B cell (primary cell): ENCODE measurements at regions not wholly inside any gene's neighbourhood (a gene's known extent, or its start where the extent isn't known, plus 50 kb on each side); places are given as distances from the start of the nearest gene placed in this dataset.

Experiments used
- ATAC-seq: fragments of 200-7000 bp; cut with Tn5 transposase; one replicate; pipeline ENCODE4 v1.10.0; 2021; ENCODE audit warnings: low read depth, mild to moderate bottlenecking, moderate number of reproducible peaks, moderate library complexity
- CTCF ChIA-PET: fragments of 350-600 bp; sonication (Branson Sonifier 250); formaldehyde crosslinking; loops from one replicate; lab custom pipeline; 2021; ENCODE audit warnings: antibody characterized with exemption, inconsistent platforms; lab: Charles Lee
- POLR2A ChIA-PET: fragments of 350-600 bp; sonication (Branson Sonifier 250); formaldehyde crosslinking; loops from one replicate; lab custom pipeline; 2021; ENCODE audit warnings: antibody characterized with exemption; lab: Charles Lee
- DNase-seq: peaks from one replicate; pipeline ENCODE4 v3.0.0; 2013
- H2AFZ ChIP-seq: 2 replicates; pipeline ENCODE4 v1.6.1; 2012; ENCODE audit warnings: mild to moderate bottlenecking, low read depth, low read length; ENCODE audit not compliant: insufficient read depth, poor library complexity, severe bottlenecking
- H3K27ac ChIP-seq, 2 donors: 1 replicate in 1 of 2; 2 replicates in 1 of 2; pipeline ENCODE4 v1.5.1; 2012 to 2013; ENCODE audit warnings: low read length in 2 of 2, mild to moderate bottlenecking in 2 of 2, moderate library complexity in 1 of 2
- H3K27me3 ChIP-seq, 4 experiments: fragments of 200-600 bp in 1 of 4; sonication (generic) in 1 of 4; replicated peaks in 1 of 4; 1 replicate in 2 of 4; 2 replicates in 2 of 4; pipeline versions ENCODE4 v1.6.1 to v1.7.0; 2013 to 2016; ENCODE audit warnings: low read length in 3 of 4, mild to moderate bottlenecking in 2 of 4, mixed read lengths in 1 of 4, moderate library complexity in 1 of 4; ENCODE audit not compliant: insufficient read depth in 4 of 4, control insufficient read depth in 3 of 4; ENCODE audit errors: control extremely low read depth in 1 of 4
- H3K36me3 ChIP-seq, 2 experiments: replicated peaks in 1 of 2; 1 replicate in 1 of 2; 2 replicates in 1 of 2; pipeline versions ENCODE4 v1.6.1 to v1.7.1; 2013; ENCODE audit warnings: low read length in 1 of 2; ENCODE audit not compliant: insufficient read depth in 2 of 2, control insufficient read depth in 1 of 2; ENCODE audit errors: control extremely low read depth in 1 of 2, extremely low read depth in 1 of 2
- H3K4me1 ChIP-seq, 2 donors: fragments of 200-600 bp in 1 of 2; sonication (generic) in 1 of 2; 1 replicate in 1 of 2; 2 replicates in 1 of 2; pipeline versions ENCODE4 v1.5.1 to v1.6.1; 2013 to 2017; ENCODE audit warnings: low read length in 2 of 2; ENCODE audit not compliant: control insufficient read depth in 2 of 2, insufficient read depth in 2 of 2
- H3K4me2 ChIP-seq: replicated peaks from 2 replicates; pipeline ENCODE3; 2012; ENCODE audit warnings: mild to moderate bottlenecking, low read depth, low read length; ENCODE audit not compliant: poor library complexity, severe bottlenecking
- H3K4me3 ChIP-seq, 5 experiments: fragments of 200-600 bp in 1 of 5; sonication (generic) in 1 of 5; 1 replicate in 3 of 5; 2 replicates in 2 of 5; pipeline versions ENCODE4 v1.5.1 to v1.7.0; 2011 to 2016; ENCODE audit warnings: low read length in 4 of 5, mild to moderate bottlenecking in 4 of 5, low read depth in 2 of 5, control low read depth in 1 of 5, moderate library complexity in 1 of 5; ENCODE audit not compliant: insufficient read depth in 1 of 5; ENCODE audit errors: control extremely low read depth in 1 of 5, extremely low read depth in 1 of 5
- H3K79me2 ChIP-seq: fragments of 200-600 bp; sonication (generic); one replicate; pipeline ENCODE4 v1.6.0; 2016; ENCODE audit warnings: low read length; ENCODE audit not compliant: control insufficient read depth, insufficient read depth
- H3K9ac ChIP-seq: fragments of 200-600 bp; sonication (generic); 2 replicates; pipeline ENCODE4 v1.6.1; 2017; ENCODE audit warnings: mild to moderate bottlenecking, low read length, moderate library complexity
- H3K9me3 ChIP-seq, 3 donors: one replicate each; pipeline versions ENCODE4 v1.6.1 to v1.7.1; 2013; ENCODE audit warnings: low read length in 2 of 3; ENCODE audit not compliant: control insufficient read depth in 2 of 3, insufficient read depth in 1 of 3; ENCODE audit errors: control extremely low read depth in 1 of 3
- H4K20me1 ChIP-seq: 2 replicates; pipeline ENCODE4 v1.6.0; 2012; ENCODE audit warnings: mild to moderate bottlenecking, low read length; ENCODE audit not compliant: insufficient read depth, control insufficient read depth, poor library complexity, severe bottlenecking
- H3K27ac Mint-ChIP-seq: one replicate; pipeline ENCODE4 v1.8.0; 2021; ENCODE audit warnings: mixed read lengths
- H3K27me3 Mint-ChIP-seq: one replicate; pipeline ENCODE4 v1.8.0; 2021; ENCODE audit warnings: mixed read lengths
- H3K4me1 Mint-ChIP-seq: one replicate; pipeline ENCODE4 v1.8.0; 2021; ENCODE audit warnings: mixed read lengths
- H3K4me3 Mint-ChIP-seq: one replicate; pipeline ENCODE4 v1.8.0; 2021; ENCODE audit warnings: mixed read lengths
- H3K9me3 Mint-ChIP-seq: one replicate; pipeline ENCODE4 v1.8.0; 2022; ENCODE audit warnings: mixed read lengths; ENCODE audit not compliant: insufficient read depth
- CTCF ChIP-seq: fragments of 200-600 bp; IDR thresholded peaks from one replicate; pipeline ENCODE4 v1.8.0; 2022; ENCODE audit warnings: antibody characterized with exemption, mild to moderate bottlenecking
- EZH2 ChIP-seq: IDR thresholded peaks from 2 replicates; pipeline ENCODE4 v1.6.1; 2012; ENCODE audit warnings: borderline replicate concordance, low read depth, mild to moderate bottlenecking, moderate library complexity, low read length; ENCODE audit not compliant: insufficient read depth, poor library complexity, severe bottlenecking
- WGBS: methylation state at CpG from one replicate; pipeline ENCODE4 v1.1.5; 2013; ENCODE audit warnings: missing lambda C conversion rate; ENCODE audit not compliant: insufficient coverage; 5-methylcytosine and 5-hydroxymethylcytosine counted together
- intact Hi-C: fragments of 100-400 bp; cut with micrococcal nuclease; formaldehyde crosslinking; loops from one replicate; pipeline ENCODE4 v1.10.0; 2022

GRCh38 chr2:67986258-67986657 lies 76.5 kb downstream of the C1D start:
- ChIA-PET CTCF (no interaction called here), POLR2A (no interaction called here)
- Histone ChIP-seq H3K79me2 (no peaks in the 10 kb centered on the region), H3K4me3 (no peak overlapping the region), H3K27me3 (no peaks in the 10 kb centered on the region), H3K4me1 (no peaks in the 10 kb centered on the region), H3K9ac (no peak overlapping the region), H4K20me1 (no peaks in the 10 kb centered on the region), H2AFZ (no peak overlapping the region), H3K27ac (no peak overlapping the region), H3K4me2 (no peak overlapping the region), H3K36me3 (no peaks in the 10 kb centered on the region), H3K9me3 (no peaks in the 10 kb centered on the region)
- no peak for TF ChIP-seq EZH2
- TF ChIP-seq CTCF, result no peak
- H3K9me3 Mint-ChIP-seq, result no peaks in the 10 kb centered on the region
- peaks cover 23% of the 10 kb centered on the region for H3K27me3 Mint-ChIP-seq
- no peaks in the 10 kb centered on the region for H3K4me1 Mint-ChIP-seq
- no peak overlapping the region for H3K4me3 Mint-ChIP-seq
- no CpG with 5 or more reads among the region's 2 CpGs for WGBS
- ATAC-seq (no peak), DNase-seq (no peak)
- H3K27ac Mint-ChIP-seq, result no peak overlapping the region
- intact Hi-C loops, result no loop called here
